ENCODE measurements at regions not wholly inside any gene's neighbourhood (a gene's known extent, or its start where the extent isn't known, plus 50 kb on each side); places are given as distances from the start of the nearest gene placed in this dataset.
A peak's percentile ranks its signal among the peaks of the same experiment; 100 is the strongest.

DNA sequence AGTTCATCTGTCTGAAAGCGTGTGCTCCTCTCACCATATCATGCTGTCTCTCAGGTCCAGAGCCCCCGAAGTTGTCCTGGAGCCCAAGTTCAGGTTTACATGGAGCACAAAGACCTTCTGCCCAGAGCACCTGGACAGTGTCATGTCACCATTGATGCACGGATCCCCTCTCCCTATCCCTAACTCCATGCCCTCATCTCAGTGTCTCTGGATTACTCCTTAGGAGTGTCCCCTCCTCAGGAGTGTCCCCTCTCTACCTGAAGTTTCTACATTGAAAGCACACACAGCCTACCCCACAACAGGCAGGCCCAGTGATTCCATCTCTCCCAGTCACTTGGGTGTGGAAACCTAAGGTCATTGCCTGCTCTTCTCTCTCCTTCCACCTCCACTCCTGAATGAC lies 144.1 kb upstream of the NCKAP5 start:
- H3K4me3 ChIP-seq: no peak overlapping the region
- no peak for TF ChIP-seq POLR2AphosphoS5 (IDR thresholded peaks at IDR 0.05)
- no peak for TF ChIP-seq CTCF (IDR thresholded peaks at IDR 0.05)
- no peak for TF ChIP-seq POLR2A (IDR thresholded peaks at IDR 0.05)
- DNase-seq (ENCODE audit: low spot score in 2 of 2): no peak
- peaks cover 0 to 8% of the 10 kb centered on the region in 2 donors for H3K9me3 ChIP-seq
- H3K36me3 ChIP-seq: no peaks in the 10 kb centered on the region
- H3K27ac ChIP-seq: no peak overlapping the region
- H3K4me1 ChIP-seq: no peaks in the 10 kb centered on the region
- intact Hi-C loops (cut with DNase I; ENCODE audit: low total_unique reads): no loop called here
- H3K27me3 ChIP-seq: no peaks in the 10 kb centered on the region

DNA sequence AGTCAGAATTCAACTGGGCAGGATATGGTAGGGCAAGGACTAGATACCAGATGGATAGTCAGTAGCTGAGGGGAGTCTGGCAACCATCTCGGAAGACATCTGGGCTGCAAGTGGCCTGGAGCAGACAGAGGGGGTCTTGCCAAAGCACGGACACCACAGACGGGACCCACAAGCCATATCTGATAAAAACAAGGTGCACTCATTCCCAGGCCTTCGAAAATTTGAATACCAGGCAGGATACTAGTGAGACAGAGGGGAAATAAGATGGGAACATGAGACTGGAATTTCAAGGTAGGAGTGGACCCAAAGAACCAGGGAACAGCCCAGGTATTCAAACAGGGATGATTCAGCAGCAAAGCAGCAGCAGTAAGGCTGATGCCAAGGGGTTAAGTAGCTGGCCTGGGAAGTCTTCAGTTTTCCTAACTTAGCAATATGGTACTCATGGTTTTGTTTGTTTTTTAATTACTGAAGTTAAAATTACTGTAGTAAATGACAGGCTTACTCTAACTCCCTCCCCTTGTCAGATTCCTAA lies 144.9 kb upstream of the NCKAP5 start:
- Histone ChIP-seq H3K27ac (no peak overlapping the region), H3K9me3 (peaks cover 0 to 8% of the 10 kb centered on the region in 2 donors), H3K27me3 (no peaks in the 10 kb centered on the region), H3K36me3 (no peaks in the 10 kb centered on the region), H3K4me3 (no peak overlapping the region), H3K4me1 (no peaks in the 10 kb centered on the region)
- intact Hi-C loops (cut with DNase I; ENCODE audit: low total_unique reads): no loop called here
- TF ChIP-seq POLR2AphosphoS5 (IDR thresholded peaks at IDR 0.05) (no peak), POLR2A (IDR thresholded peaks at IDR 0.05) (no peak), CTCF (IDR thresholded peaks at IDR 0.05) (no peak)
- no peak for DNase-seq (ENCODE audit: low spot score in 2 of 2)

- DNase-seq (ENCODE audit: low spot score in 2 of 2): no peak
- intact Hi-C loops (cut with DNase I; ENCODE audit: low total_unique reads): no loop called here
These were observed 147.9 kb upstream of the NCKAP5 start for GRCh38 chr2:133716166-133716565.

GRCh38 chr2:133717497-133717896 lies 149.2 kb upstream of the NCKAP5 start:
- intact Hi-C loops (cut with DNase I; ENCODE audit: low total_unique reads): no loop called here

More at GRCh38 chr2:133716166-133716565, 147.9 kb upstream of the NCKAP5 start:
- no peak overlapping the region for H3K4me3 ChIP-seq
- no peaks in the 10 kb centered on the region for H3K9me3 ChIP-seq
- no peaks in the 10 kb centered on the region for H3K27me3 ChIP-seq
- H3K4me1 ChIP-seq: no peaks in the 10 kb centered on the region
- no peak overlapping the region for H3K27ac ChIP-seq
- TF ChIP-seq POLR2A (IDR thresholded peaks at IDR 0.05): no peak
- no peak for TF ChIP-seq POLR2AphosphoS5 (IDR thresholded peaks at IDR 0.05)
- no peak for TF ChIP-seq CTCF (IDR thresholded peaks at IDR 0.05)
- H3K36me3 ChIP-seq: no peaks in the 10 kb centered on the region

More at GRCh38 chr2:133717497-133717896, 149.2 kb upstream of the NCKAP5 start:
- H3K27ac ChIP-seq: peak overlapping the region; percentile 10 to 40
- no peaks in the 10 kb centered on the region for H3K36me3 ChIP-seq
- no peak for TF ChIP-seq CTCF (IDR thresholded peaks at IDR 0.05)
- TF ChIP-seq POLR2AphosphoS5 (IDR thresholded peaks at IDR 0.05): no peak
- DNase-seq (ENCODE audit: low spot score in 2 of 2): peak in 1 of 2 donors; percentile 18
- no peaks in the 10 kb centered on the region for H3K27me3 ChIP-seq
- no peaks in the 10 kb centered on the region for H3K4me1 ChIP-seq
- H3K9me3 ChIP-seq: no peaks in the 10 kb centered on the region
- no peak overlapping the region for H3K4me3 ChIP-seq
